Ishikawa (cell line): ENCODE measurements at regions not wholly inside any gene's neighbourhood (a gene's known extent, or its start where the extent isn't known, plus 50 kb on each side); places are given as distances from the start of the nearest gene placed in this dataset.

Experiments used
- CEBPB ChIP-seq: IDR thresholded peaks from 2 replicates; pipeline ENCODE4 v1.6.1; 2012
- EP300 ChIP-seq: IDR thresholded peaks from 2 replicates; pipeline ENCODE4 v1.6.1; 2012; ENCODE audit warnings: borderline replicate concordance
- FOXM1 ChIP-seq: IDR thresholded peaks from 2 replicates; pipeline ENCODE4 v1.6.1; 2012; ENCODE audit warnings: low read depth, borderline replicate concordance
- RAD21 ChIP-seq: IDR thresholded peaks from 2 replicates; pipeline ENCODE4 v1.6.1; 2012; ENCODE audit warnings: low read depth

DNA sequence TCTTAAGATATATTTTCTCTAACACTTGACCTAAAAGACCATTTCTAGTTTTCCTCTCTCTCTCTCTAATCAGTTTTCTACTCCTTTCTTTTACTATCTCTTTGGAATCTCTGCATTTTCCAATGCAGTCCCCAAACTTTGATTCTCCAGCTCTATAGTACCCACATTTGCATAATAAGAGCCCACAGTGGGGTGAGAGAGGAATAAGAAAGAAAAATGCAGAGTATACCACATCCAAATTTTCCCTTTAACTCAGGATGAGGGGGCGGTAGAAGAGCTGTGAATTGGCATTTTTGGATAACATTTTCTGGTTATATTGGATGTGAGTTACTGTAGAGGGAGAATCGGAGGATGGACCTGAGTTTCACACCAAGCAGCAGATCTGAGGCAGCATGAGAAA lies 74.4 kb upstream of the SOD3 start:
- TF ChIP-seq CEBPB (no peak), RAD21 (no peak), FOXM1 (no peak), EP300 (no peak)
